Renal cortex interstitium (tissue), 11 donors: ENCODE measurements at regions not wholly inside any gene's neighbourhood (a gene's known extent, or its start where the extent isn't known, plus 50 kb on each side); places are given as distances from the start of the nearest gene placed in this dataset.
"Not testable (repeated sequence)": the region's sequence is repeated elsewhere in the genome, so short reads cannot be mapped to it uniquely, and the experiment has no call there.

Experiments used
- DNase-seq, 11 donors: peaks; one replicate each; pipeline ENCODE4 v3.0.0-alpha.2; 2013; ENCODE audit warnings: low read depth in 9 of 11, low spot score in 4 of 11; ENCODE audit errors: extremely low read depth in 1 of 11

GRCh38 chr18:14460364-14460763 is 83.0 kb downstream of the POTEC start:
- not testable (repeated sequence) for DNase-seq

GRCh38 chr18:14459826-14460225 is 83.6 kb downstream of the POTEC start:
- not testable (repeated sequence) for DNase-seq

GRCh38 chr18:14458009-14458945 is 85.1 kb downstream of the POTEC start:
- DNase-seq: not testable (repeated sequence)

- DNase-seq: not testable (repeated sequence)
Measured at GRCh38 chr18:14450637-14451009, 92.8 kb downstream of the POTEC start.

- peak in 3 of 11 donors; percentile 15 to 26 (median 22) for DNase-seq
Measured at GRCh38 chr18:14449995-14450636, 93.3 kb downstream of the POTEC start.

GRCh38 chr18:14449062-14449461 is 94.3 kb downstream of the POTEC start:
- not testable (repeated sequence) for DNase-seq

GRCh38 chr18:14447715-14448114 is 95.7 kb downstream of the POTEC start:
- not testable (repeated sequence) for DNase-seq

GRCh38 chr18:14435460-14435859 is 107.9 kb downstream of the POTEC start:
- DNase-seq: not testable (repeated sequence)

- DNase-seq: not testable (repeated sequence)
Measured at GRCh38 chr18:14432371-14432770, 111.0 kb downstream of the POTEC start.

GRCh38 chr18:14431031-14431521 is 112.3 kb downstream of the POTEC start:
- peak in 9 of 11 donors; percentile 24 to 57 (median 42) for DNase-seq

- DNase-seq: peak in 1 of 11 donors; percentile 2
Measured at GRCh38 chr18:14415806-14416205, 127.6 kb downstream of the POTEC start.

GRCh38 chr18:14415399-14415798 is 128.0 kb downstream of the POTEC start:
- DNase-seq: not testable (repeated sequence)

GRCh38 chr18:14395533-14395932 is 147.9 kb downstream of the POTEC start:
- not testable (repeated sequence) for DNase-seq

GRCh38 chr18:14393563-14394103 is 149.8 kb downstream of the POTEC start:
- not testable (repeated sequence) for DNase-seq

GRCh38 chr18:14392604-14393003 is 150.8 kb downstream of the POTEC start:
- not testable (repeated sequence) for DNase-seq

GRCh38 chr18:14384961-14385360 is 158.4 kb downstream of the POTEC start:
- DNase-seq: not testable (repeated sequence)

- not testable (repeated sequence) for DNase-seq
Measured at GRCh38 chr18:14382666-14383065, 160.7 kb downstream of the POTEC start.

- DNase-seq: not testable (repeated sequence)
Measured at GRCh38 chr18:14379489-14379888, 163.9 kb downstream of the POTEC start.

GRCh38 chr18:14378376-14378775 is 165.0 kb downstream of the POTEC start:
- not testable (repeated sequence) for DNase-seq

- DNase-seq: not testable (repeated sequence)
Measured at GRCh38 chr18:14361346-14361745, 182.1 kb downstream of the POTEC start.
